Prostate gland (tissue), 2 donors: ENCODE measurements at regions not wholly inside any gene's neighbourhood (a gene's known extent, or its start where the extent isn't known, plus 50 kb on each side); places are given as distances from the start of the nearest gene placed in this dataset.
"Not testable (repeated sequence)": the region's sequence is repeated elsewhere in the genome, so short reads cannot be mapped to it uniquely, and the experiment has no call there.

ENCODE experiments used
- DNase-seq: peaks from one replicate; pipeline ENCODE4 v3.0.0-alpha.2; 2019; ENCODE audit warnings: low spot score
- H3K27ac ChIP-seq, 2 donors: fragments of 200-600 bp; sonication (generic); 2 replicates each; pipeline ENCODE4 v1.5.1; 2017 to 2019
- H3K27me3 ChIP-seq: fragments of 200-600 bp; sonication (generic); replicated peaks from 2 replicates; pipeline ENCODE4 v1.5.1; 2019; ENCODE audit not compliant: insufficient read depth
- H3K36me3 ChIP-seq, 2 donors: fragments of 200-600 bp; sonication (generic); 1 replicate in 1 of 2; 2 replicates in 1 of 2; pipeline versions ENCODE4 v1.5.1 to v1.8.1; 2017 to 2019
- H3K4me1 ChIP-seq: fragments of 200-600 bp; sonication (generic); replicated peaks from 2 replicates; pipeline ENCODE4 v1.5.1; 2019
- H3K4me3 ChIP-seq, 2 donors: fragments of 200-600 bp; sonication (generic); 2 replicates each; pipeline ENCODE4 v1.5.1; 2017 to 2019
- H3K9me3 ChIP-seq: fragments of 200-600 bp; sonication (generic); 2 replicates; pipeline ENCODE4 v1.5.1; 2017
- POLR2A ChIP-seq: fragments of 450-650 bp; IDR thresholded peaks from one replicate; pipeline ENCODE4 v1.6.1; 2016; ENCODE audit warnings: antibody characterized with exemption, mild to moderate bottlenecking
- POLR2AphosphoS5 ChIP-seq: sonication (generic); formaldehyde crosslinking; IDR thresholded peaks from one replicate; pipeline ENCODE4 v1.6.1; 2017; ENCODE audit warnings: antibody characterized with exemption
- WGBS: methylation state at CpG from one replicate; pipeline ENCODE4 v1.1.5; 2018; 5-methylcytosine and 5-hydroxymethylcytosine counted together
- intact Hi-C: fragments of 100-400 bp; cut with DNase I; formaldehyde crosslinking; loops from one replicate; pipeline ENCODE4 v1.14.2; 2022
- TF ChIP-seq, protein P1 (sequence below), 4 experiments: fragments of 200-600 bp in 2 of 4; fragments of 450-650 bp in 2 of 4; sonication (generic) in 2 of 4; IDR thresholded peaks; 1 replicate in 3 of 4; 2 replicates in 1 of 4; pipeline ENCODE4 v1.5.1; 2016 to 2019; ENCODE audit warnings: antibody characterized with exemption in 4 of 4, mild to moderate bottlenecking in 2 of 4, moderate library complexity in 2 of 4

DNA sequence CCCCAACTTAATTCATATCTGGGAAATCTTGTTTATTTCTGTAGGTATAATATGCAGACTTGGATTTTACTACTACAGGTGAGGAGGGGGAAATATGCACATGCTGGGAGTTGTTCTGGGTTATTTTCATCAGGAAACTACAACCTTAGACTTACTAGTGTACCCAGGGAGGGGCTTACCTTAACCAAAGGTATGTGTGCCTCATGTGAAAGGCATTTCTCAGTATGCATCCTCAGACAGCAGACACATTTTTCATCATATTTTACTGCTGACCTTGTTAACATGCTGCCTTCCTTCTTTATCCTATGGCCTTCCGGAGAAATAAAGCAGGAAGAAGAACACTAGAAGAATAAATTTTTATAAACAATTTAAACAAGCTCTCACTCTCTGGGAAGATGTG, 214.9 kb downstream of the SPANXN4 start:
- DNase-seq, result no peak
- Histone ChIP-seq H3K36me3 (no peaks in the 10 kb centered on the region), H3K9me3 (no peaks in the 10 kb centered on the region), H3K4me3 (no peak overlapping the region), H3K27ac (no peak overlapping the region), H3K27me3 (no peaks in the 10 kb centered on the region), H3K4me1 (no peaks in the 10 kb centered on the region)
- TF ChIP-seq POLR2AphosphoS5, result no peak
- TF ChIP-seq, protein P1, sequence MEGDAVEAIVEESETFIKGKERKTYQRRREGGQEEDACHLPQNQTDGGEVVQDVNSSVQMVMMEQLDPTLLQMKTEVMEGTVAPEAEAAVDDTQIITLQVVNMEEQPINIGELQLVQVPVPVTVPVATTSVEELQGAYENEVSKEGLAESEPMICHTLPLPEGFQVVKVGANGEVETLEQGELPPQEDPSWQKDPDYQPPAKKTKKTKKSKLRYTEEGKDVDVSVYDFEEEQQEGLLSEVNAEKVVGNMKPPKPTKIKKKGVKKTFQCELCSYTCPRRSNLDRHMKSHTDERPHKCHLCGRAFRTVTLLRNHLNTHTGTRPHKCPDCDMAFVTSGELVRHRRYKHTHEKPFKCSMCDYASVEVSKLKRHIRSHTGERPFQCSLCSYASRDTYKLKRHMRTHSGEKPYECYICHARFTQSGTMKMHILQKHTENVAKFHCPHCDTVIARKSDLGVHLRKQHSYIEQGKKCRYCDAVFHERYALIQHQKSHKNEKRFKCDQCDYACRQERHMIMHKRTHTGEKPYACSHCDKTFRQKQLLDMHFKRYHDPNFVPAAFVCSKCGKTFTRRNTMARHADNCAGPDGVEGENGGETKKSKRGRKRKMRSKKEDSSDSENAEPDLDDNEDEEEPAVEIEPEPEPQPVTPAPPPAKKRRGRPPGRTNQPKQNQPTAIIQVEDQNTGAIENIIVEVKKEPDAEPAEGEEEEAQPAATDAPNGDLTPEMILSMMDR (IDR thresholded peaks at IDR 0.05), result no peak
- no peak for TF ChIP-seq POLR2A
- WGBS, result 100% methylated on average over 1 of the region's 1 CpG
- intact Hi-C loops, result no loop called here

DNA sequence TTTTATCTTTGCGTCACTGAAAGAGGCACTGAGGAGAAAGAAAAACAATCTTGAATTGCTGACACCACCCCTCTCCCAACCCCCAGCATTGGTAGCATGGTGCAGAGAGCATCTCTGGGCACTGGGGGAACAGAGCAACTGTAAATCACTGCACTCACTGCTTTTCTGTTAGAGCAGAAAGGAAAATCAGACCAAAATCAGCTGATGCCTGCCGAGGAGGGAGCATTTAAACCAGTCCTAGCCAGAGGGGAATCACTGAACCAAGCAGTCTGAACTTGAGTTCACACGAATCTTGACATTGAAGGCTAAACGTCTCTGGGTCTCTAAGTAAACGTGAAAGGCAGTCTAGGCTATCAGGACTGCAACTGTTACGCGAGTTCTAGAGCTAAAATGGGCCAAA, 205.8 kb downstream of the SPANXN4 start:
- DNase-seq, result no peak
- H3K4me3 ChIP-seq, result no peak overlapping the region

DNA sequence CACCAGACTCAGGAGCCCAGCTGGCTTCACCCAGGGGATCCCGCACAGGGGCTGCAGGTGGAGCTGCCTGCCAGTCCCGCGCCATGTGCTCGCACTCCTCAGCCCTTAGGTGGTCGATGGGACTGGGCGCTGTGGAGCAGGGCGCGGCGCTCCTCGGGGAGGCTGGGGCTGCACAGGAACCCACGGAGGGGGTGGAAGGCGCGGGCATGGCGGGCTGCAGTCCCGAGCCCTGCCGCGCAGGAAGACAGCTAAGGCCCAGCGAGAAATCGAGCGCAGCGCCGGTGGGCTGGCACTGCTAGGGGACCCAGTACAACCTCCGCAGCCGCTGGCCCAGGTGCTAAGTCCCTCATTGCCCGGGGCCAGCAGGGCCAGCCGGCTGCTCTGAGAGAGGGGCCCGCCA, 202.9 kb downstream of the SPANXN4 start:
- intact Hi-C loops, H3K27me3 ChIP-seq, H3K4me1 ChIP-seq, H3K27ac ChIP-seq, DNase-seq, H3K36me3 ChIP-seq, H3K4me3 ChIP-seq, H3K9me3 ChIP-seq: not testable (repeated sequence)
- WGBS, result over 99% methylated on average over 17 of the region's 27 CpGs

More for the DNA sequence above, 205.8 kb downstream of the SPANXN4 start:
- H3K27ac ChIP-seq, result no peak overlapping the region
- no peaks in the 10 kb centered on the region for H3K9me3 ChIP-seq
- 79% methylated on average over 7 of the region's 7 CpGs for WGBS
- no peaks in the 10 kb centered on the region for H3K4me1 ChIP-seq
- H3K27me3 ChIP-seq, result no peaks in the 10 kb centered on the region
- intact Hi-C loops, result no loop called here
- TF ChIP-seq, protein P1 (IDR thresholded peaks at IDR 0.05), result no peak
- no peak for TF ChIP-seq POLR2AphosphoS5
- TF ChIP-seq POLR2A, result no peak
- H3K36me3 ChIP-seq, result no peaks in the 10 kb centered on the region

DNA sequence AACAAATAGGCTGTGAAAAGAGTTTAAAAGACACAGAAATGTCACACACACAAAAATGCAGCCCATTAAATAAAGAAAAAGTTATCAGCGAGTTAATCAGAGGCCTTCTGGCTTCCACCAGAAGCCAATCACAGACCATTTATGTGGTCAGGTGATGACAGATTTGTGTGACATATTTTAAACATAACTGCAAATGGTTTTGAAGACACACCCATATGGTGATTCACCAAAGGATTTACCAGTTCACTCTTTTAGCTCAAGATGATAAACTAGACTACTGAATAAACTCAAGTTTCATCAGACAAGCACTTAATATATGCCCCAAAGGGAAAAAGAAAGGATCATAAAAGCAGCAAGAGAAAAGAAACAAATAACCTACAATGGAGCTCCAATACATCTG, 181.2 kb downstream of the SPANXN4 start:
- intact Hi-C loops, result no loop called here
- Histone ChIP-seq H3K4me3 (no peak overlapping the region), H3K36me3 (no peaks in the 10 kb centered on the region), H3K27me3 (no peaks in the 10 kb centered on the region), H3K9me3 (no peaks in the 10 kb centered on the region), H3K4me1 (no peaks in the 10 kb centered on the region), H3K27ac (no peak overlapping the region)
- WGBS, result 50% methylated on average over 1 of the region's 1 CpG
- no peak for DNase-seq
- TF ChIP-seq POLR2A (no peak), POLR2AphosphoS5 (no peak)
- TF ChIP-seq, protein P1 (IDR thresholded peaks at IDR 0.05), result no peak

GRCh38 chrX:143171703-143172102, 146.0 kb downstream of the SPANXN4 start:
- no peak for TF ChIP-seq POLR2A
- no peak for TF ChIP-seq POLR2AphosphoS5
- TF ChIP-seq, protein P1 (IDR thresholded peaks at IDR 0.05), result no peak
- Histone ChIP-seq H3K4me1 (no peaks in the 10 kb centered on the region), H3K4me3 (no peak overlapping the region), H3K36me3 (no peaks in the 10 kb centered on the region), H3K27me3 (no peaks in the 10 kb centered on the region), H3K9me3 (no peaks in the 10 kb centered on the region), H3K27ac (no peak overlapping the region)
- WGBS, result 95% methylated on average over 3 of the region's 3 CpGs
- DNase-seq, result no peak
- intact Hi-C loops, result no loop called here
